ENCODE measurements at regions not wholly inside any gene's neighbourhood (a gene's known extent, or its start where the extent isn't known, plus 50 kb on each side); places are given as distances from the start of the nearest gene placed in this dataset.

DNA sequence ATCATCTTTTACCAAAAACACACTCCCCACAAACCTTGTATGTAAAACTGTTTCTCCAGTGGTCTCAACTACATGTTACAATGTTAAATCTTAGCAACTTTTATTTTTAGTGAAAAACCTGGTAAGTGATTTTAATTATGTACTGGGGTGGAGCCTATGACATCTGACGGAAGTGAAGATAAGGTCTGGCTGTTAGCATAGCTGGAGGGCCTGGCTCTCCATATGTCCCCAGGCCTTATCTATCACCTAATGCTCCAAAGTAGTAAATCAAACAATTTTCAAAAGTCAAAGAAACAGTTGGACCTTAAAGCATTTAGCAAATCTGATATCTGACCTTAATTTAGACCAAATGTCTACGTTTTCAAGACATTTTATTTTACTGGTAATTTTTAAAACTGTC, 173.6 kb upstream of the SMAD3 start:
- TF ChIP-seq, protein P1, sequence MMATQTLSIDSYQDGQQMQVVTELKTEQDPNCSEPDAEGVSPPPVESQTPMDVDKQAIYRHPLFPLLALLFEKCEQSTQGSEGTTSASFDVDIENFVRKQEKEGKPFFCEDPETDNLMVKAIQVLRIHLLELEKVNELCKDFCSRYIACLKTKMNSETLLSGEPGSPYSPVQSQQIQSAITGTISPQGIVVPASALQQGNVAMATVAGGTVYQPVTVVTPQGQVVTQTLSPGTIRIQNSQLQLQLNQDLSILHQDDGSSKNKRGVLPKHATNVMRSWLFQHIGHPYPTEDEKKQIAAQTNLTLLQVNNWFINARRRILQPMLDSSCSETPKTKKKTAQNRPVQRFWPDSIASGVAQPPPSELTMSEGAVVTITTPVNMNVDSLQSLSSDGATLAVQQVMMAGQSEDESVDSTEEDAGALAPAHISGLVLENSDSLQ (IDR thresholded peaks at IDR 0.05), result no peak
- TF ChIP-seq ZNF384 (IDR thresholded peaks at IDR 0.05), result no peak
- no peak for TF ChIP-seq BHLHE40 (IDR thresholded peaks at IDR 0.05; ENCODE audit: borderline replicate concordance)
- TF ChIP-seq L3MBTL2 (conservative IDR thresholded peaks at IDR 0.05), result no peak
- TF ChIP-seq FOXM1 (IDR thresholded peaks at IDR 0.05; ENCODE audit: borderline replicate concordance), result no peak
- TF ChIP-seq ELF4 (IDR thresholded peaks at IDR 0.05), result no peak
- no peak for TF ChIP-seq SP1 (IDR thresholded peaks at IDR 0.05)
- no peak for TF ChIP-seq HDGF (IDR thresholded peaks at IDR 0.05; ENCODE audit: borderline replicate concordance)
- TF ChIP-seq NFRKB (IDR thresholded peaks at IDR 0.05), result no peak
- TF ChIP-seq SUZ12 (IDR thresholded peaks at IDR 0.05), result no peak
- TF ChIP-seq FOXK2 (IDR thresholded peaks at IDR 0.05), result no peak
